Right lobe of liver (tissue), 6 donors: ENCODE measurements at regions not wholly inside any gene's neighbourhood (a gene's known extent, or its start where the extent isn't known, plus 50 kb on each side); places are given as distances from the start of the nearest gene placed in this dataset.

ENCODE experiments used
- ATAC-seq, 4 donors: fragments of 200-7000 bp; cut with Tn5 transposase; one replicate each; pipeline ENCODE4 v1.9.1; 2020; ENCODE audit warnings: mild to moderate bottlenecking in 4 of 4, moderate library complexity in 4 of 4
- DNase-seq, 3 donors: peaks; one replicate each; pipeline ENCODE4 v3.0.0-alpha.2; 2020
- H3K27ac ChIP-seq, 3 donors: fragments of 200-600 bp; one replicate each; pipeline ENCODE4 v1.8.0; 2022
- H3K27me3 ChIP-seq, 2 donors: fragments of 200-600 bp; one replicate each; pipeline ENCODE4 v1.8.0; 2022
- H3K36me3 ChIP-seq, 4 donors: fragments of 200-600 bp; sonication (generic) in 1 of 4; one replicate each; pipeline versions ENCODE4 v1.5.1 to v1.8.0; 2017 to 2022; ENCODE audit warnings: control low read depth in 1 of 4
- H3K4me1 ChIP-seq, 4 donors: fragments of 200-600 bp; sonication (generic) in 1 of 4; one replicate each; pipeline versions ENCODE4 v1.5.1 to v1.8.0; 2017 to 2022; ENCODE audit warnings: control low read depth in 1 of 4
- H3K4me3 ChIP-seq, 3 donors: fragments of 200-600 bp; one replicate each; pipeline ENCODE4 v1.8.0; 2022
- H3K9me3 ChIP-seq, 4 donors: fragments of 200-600 bp; sonication (generic) in 1 of 4; one replicate each; pipeline versions ENCODE4 v1.5.1 to v1.8.0; 2017 to 2022; ENCODE audit warnings: control low read depth in 1 of 4
- POLR2A ChIP-seq: fragments of 450-650 bp; IDR thresholded peaks from one replicate; pipeline ENCODE4 v1.6.1; 2017; ENCODE audit warnings: antibody characterized with exemption, mild to moderate bottlenecking
- WGBS: methylation state at CpG from one replicate; pipeline ENCODE4 v1.1.6; 2018; ENCODE audit warnings: low coverage, low lambda C conversion rate; ENCODE audit not compliant: insufficient coverage; ENCODE audit errors: missing lambda C conversion rate; 5-methylcytosine and 5-hydroxymethylcytosine counted together
- intact Hi-C, 2 donors: fragments of 100-400 bp; cut with DNase I; formaldehyde crosslinking; loops; one replicate each; pipeline versions ENCODE4 v1.11.2 to v1.14.1; 2022
- TF ChIP-seq, protein P1 (sequence below), 4 donors: fragments of 200-600 bp in 3 of 4; fragments of 450-650 bp in 1 of 4; IDR thresholded peaks; one replicate each; pipeline versions ENCODE4 v1.5.1 to v1.8.0; 2016 to 2022; ENCODE audit warnings: antibody characterized with exemption in 4 of 4, mild to moderate bottlenecking in 2 of 4
- donor health status: DM: no; HTN: yes; CAD: no.
- donor health status: DM: no; HTN: no; CAD: no.
- donor health status: DM: no; HTN: no; CAD: no.
- donor health status: DM: no; HTN: yes; CAD: no.
- donor health status: DM: no; HTN: yes; CAD: no.

DNA sequence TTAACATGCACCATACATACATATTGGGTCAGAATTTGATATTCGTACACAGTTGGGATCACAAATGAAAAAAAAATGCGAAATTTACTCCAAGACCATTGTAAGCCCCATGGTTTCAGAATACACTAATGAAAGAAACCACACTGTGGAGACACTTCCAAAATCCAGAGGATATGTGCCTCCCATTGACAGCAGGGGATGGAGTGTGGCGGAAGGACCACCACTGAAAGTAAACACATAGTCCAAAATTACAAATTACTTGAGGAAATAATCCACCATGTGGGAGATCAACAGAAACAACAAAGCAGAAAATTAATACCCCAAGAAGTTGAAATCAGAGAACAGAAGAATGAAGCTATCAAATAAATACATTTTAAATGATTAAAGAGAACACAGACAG is 291.6 kb upstream of the PAPPA start:
- no peaks in the 10 kb centered on the region for H3K9me3 ChIP-seq
- H3K27ac ChIP-seq: no peak overlapping the region
- intact Hi-C loops: no loop called here
- no peaks in the 10 kb centered on the region for H3K27me3 ChIP-seq
- no peaks in the 10 kb centered on the region for H3K4me1 ChIP-seq
- no peak overlapping the region for H3K4me3 ChIP-seq
- WGBS: 46% methylated on average over 3 of the region's 3 CpGs
- ATAC-seq (no peak), DNase-seq (no peak)
- TF ChIP-seq, protein P1, sequence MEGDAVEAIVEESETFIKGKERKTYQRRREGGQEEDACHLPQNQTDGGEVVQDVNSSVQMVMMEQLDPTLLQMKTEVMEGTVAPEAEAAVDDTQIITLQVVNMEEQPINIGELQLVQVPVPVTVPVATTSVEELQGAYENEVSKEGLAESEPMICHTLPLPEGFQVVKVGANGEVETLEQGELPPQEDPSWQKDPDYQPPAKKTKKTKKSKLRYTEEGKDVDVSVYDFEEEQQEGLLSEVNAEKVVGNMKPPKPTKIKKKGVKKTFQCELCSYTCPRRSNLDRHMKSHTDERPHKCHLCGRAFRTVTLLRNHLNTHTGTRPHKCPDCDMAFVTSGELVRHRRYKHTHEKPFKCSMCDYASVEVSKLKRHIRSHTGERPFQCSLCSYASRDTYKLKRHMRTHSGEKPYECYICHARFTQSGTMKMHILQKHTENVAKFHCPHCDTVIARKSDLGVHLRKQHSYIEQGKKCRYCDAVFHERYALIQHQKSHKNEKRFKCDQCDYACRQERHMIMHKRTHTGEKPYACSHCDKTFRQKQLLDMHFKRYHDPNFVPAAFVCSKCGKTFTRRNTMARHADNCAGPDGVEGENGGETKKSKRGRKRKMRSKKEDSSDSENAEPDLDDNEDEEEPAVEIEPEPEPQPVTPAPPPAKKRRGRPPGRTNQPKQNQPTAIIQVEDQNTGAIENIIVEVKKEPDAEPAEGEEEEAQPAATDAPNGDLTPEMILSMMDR (IDR thresholded peaks at IDR 0.05): no peak
- no peak for TF ChIP-seq POLR2A
- no peaks in the 10 kb centered on the region for H3K36me3 ChIP-seq

DNA sequence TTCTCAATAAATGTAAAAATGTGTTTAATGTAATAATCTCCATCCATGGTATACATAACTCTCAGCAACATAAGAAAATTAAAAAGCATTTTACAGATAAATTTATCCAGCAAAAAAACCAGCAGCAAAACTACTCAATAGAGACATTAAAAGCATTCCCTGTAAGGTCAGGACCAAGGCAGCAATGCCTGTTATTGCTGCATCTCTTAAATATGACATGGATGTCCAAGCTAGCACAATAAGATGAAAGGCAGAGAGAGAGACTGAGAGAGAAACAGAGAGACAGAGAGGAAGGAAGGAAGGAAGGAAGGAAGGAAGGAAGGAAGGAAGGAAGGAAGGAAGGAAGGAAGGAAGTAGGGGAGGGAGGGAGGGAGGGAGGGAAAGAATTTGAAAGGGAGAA is 289.0 kb upstream of the PAPPA start:
- H3K4me3 ChIP-seq: no peak overlapping the region
- no peaks in the 10 kb centered on the region for H3K9me3 ChIP-seq
- ATAC-seq (no peak), DNase-seq (no peak)
- no peak overlapping the region for H3K27ac ChIP-seq
- no peaks in the 10 kb centered on the region for H3K4me1 ChIP-seq
- TF ChIP-seq, protein P1 (IDR thresholded peaks at IDR 0.05): no peak
- TF ChIP-seq POLR2A: no peak
- H3K27me3 ChIP-seq: no peaks in the 10 kb centered on the region
- intact Hi-C loops: no loop called here
- H3K36me3 ChIP-seq: no peaks in the 10 kb centered on the region

DNA sequence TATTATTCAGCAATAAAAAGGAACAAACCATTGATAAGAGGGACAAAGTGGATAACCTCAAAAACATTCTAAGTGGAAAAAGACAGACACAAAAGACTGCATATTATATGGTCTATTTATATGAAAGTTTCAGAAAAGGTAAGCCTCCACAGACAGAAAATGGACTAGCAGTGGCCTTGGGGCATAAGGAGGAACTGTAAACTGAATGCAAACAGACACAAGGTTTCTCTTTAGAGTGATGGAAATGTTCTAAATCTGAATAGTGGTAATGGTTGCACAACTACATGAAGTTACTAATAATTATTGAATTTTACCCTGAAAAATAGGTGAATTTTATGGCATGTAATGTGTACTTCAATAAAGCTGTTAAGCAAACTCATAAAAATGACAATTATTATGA is 286.3 kb upstream of the PAPPA start:
- H3K4me3 ChIP-seq: no peak overlapping the region
- H3K36me3 ChIP-seq: no peaks in the 10 kb centered on the region
- DNase-seq: no peak
- no peak for ATAC-seq
- no peak overlapping the region for H3K27ac ChIP-seq
- intact Hi-C loops: no loop called here
- no peaks in the 10 kb centered on the region for H3K27me3 ChIP-seq
- no peaks in the 10 kb centered on the region for H3K9me3 ChIP-seq
- no peaks in the 10 kb centered on the region for H3K4me1 ChIP-seq
- no peak for TF ChIP-seq POLR2A
- TF ChIP-seq, protein P1 (IDR thresholded peaks at IDR 0.05): no peak

DNA sequence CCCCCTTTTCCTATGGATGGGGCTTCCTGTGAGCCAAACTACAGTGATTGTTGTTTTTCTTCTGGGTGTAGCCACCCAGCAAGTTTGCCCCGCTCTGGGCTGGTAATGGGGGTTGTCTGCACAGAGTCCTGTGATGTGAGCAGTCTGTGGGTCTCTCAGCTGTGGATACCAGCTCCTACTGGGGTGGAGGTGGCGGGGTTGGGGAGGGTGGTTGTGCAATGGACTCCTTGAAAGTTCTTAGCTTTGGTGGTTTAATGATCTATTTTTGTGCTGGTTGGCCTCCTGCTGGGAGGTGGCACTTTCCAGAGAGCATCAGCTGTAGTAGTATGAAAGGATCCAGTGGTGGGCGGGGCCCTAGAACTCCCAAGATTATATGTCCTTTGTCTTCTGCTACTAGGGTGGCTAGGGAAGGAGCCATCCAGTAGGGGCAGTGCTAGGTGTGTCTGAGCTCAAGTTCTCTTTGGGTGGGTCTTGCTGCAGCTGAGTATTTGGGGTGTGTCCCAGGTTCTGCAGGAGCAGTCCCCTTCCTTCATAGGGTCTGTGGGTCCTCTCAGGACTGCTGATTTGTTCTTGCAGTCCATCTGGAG is 275.6 kb upstream of the PAPPA start:
- no peaks in the 10 kb centered on the region for H3K27me3 ChIP-seq
- WGBS: 36% methylated on average over 2 of the region's 3 CpGs
- H3K4me1 ChIP-seq: no peaks in the 10 kb centered on the region
- DNase-seq (no peak), ATAC-seq (no peak)
- H3K4me3 ChIP-seq: no peak overlapping the region
- intact Hi-C loops: no loop called here
- TF ChIP-seq, protein P1 (IDR thresholded peaks at IDR 0.05): no peak
- TF ChIP-seq POLR2A: no peak
- H3K27ac ChIP-seq: no peak overlapping the region
- no peaks in the 10 kb centered on the region for H3K36me3 ChIP-seq
- no peaks in the 10 kb centered on the region for H3K9me3 ChIP-seq

DNA sequence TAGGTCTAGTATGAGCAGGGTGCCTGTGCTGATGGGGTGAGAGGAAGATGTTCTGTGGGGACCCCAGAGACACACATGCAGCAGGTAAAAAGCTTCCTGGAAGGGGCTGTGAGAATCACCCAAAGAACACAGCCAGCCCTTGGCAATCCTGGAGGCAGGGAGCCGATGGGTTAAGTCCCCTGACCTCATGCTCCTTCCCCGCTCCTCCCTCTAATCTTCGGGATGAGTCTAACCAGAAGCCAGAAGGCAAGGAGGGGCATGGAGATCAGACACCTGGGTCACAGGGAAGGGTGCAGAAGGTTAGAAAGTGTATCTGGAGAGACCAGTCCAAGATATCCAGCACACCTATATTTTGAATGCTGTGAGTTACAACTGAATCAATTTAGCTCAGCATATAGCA is 274.1 kb upstream of the PAPPA start:
- intact Hi-C loops: no loop called here
- no peak overlapping the region for H3K4me3 ChIP-seq
- no peaks in the 10 kb centered on the region for H3K36me3 ChIP-seq
- H3K9me3 ChIP-seq: no peaks in the 10 kb centered on the region
- ATAC-seq: no peak
- no peak for DNase-seq
- no peak overlapping the region for H3K27ac ChIP-seq
- TF ChIP-seq POLR2A: no peak
- TF ChIP-seq, protein P1 (IDR thresholded peaks at IDR 0.05): no peak
- H3K27me3 ChIP-seq: no peaks in the 10 kb centered on the region
- no peaks in the 10 kb centered on the region for H3K4me1 ChIP-seq
- no CpG with 5 or more reads among the region's 3 CpGs for WGBS
